SHP77 (cell line): ENCODE measurements at regions not wholly inside any gene's neighbourhood (a gene's known extent, or its start where the extent isn't known, plus 50 kb on each side); places are given as distances from the start of the nearest gene placed in this dataset.

Source experiments
- DNase-seq, 2 experiments: peaks; one replicate each; lab custom pipeline; 2025; lab: John Stamatoyannopoulos, UW

DNA sequence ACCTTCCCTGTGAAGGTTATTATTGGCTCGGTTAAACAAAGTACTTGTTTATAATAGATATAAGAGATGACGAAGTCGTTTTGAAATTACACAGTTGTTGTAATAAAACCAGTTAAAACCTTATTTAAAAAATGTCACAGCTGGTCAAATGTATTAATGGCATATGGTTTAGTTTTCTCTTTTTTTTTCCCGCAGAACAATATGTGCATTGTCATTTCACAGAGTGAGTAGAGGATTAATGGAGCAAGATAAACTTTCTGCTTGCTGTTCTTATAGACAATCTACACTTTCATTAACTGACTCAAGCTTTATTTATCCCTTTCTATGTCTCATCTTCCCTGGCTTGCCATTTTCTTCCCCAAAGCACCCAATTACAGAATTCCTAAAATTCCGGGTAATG lies 404.3 kb upstream of the NPVF start:
- DNase-seq, result no peak

DNA sequence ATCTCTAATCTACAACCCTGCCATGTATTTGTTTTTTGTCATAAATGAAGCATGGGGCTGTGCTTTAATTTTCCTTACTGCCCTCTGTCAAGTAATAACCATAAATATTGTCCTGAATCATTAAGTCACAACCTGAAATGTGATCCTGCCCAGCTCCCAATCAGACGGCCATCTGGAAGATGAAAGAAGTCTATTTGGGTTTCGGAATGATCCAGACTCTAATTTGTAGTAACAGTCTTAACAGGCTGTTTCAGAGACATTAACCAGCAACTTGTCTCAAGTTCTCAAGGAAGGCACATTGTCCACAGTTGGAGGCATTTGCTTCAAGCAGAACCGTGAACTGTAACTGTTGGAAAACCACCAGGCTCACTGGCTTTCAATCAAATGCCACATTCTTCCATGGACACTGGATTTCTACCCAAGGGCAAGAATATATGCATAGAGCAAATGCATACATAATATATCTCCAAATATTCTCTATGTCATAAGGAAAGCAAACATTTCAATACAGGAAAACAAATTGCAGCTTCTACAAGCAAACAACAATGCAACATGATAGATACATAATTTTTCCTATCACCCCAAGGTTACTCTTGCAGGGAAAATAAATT lies 405.2 kb upstream of the NPVF start:
- no peak for DNase-seq

DNA sequence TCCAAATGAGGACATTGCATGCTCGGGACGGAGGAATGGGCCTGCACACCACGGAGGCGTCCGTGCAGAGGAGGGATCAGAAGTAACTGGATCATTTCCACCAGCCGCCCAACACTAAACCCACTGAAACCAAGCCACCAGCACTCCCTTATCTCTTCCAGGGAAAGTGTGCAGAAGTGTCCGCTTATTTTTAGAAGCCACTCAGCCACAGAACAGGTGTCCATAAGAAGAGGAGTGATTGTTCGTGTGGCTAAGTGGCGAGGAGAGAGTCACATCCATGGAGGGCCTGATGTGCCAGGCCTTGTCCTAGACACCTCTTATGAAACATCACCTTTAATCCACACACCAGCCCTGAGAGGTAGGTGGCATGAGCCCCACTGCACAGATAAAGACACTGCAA lies 407.9 kb upstream of the NPVF start:
- DNase-seq, result no peak

DNA sequence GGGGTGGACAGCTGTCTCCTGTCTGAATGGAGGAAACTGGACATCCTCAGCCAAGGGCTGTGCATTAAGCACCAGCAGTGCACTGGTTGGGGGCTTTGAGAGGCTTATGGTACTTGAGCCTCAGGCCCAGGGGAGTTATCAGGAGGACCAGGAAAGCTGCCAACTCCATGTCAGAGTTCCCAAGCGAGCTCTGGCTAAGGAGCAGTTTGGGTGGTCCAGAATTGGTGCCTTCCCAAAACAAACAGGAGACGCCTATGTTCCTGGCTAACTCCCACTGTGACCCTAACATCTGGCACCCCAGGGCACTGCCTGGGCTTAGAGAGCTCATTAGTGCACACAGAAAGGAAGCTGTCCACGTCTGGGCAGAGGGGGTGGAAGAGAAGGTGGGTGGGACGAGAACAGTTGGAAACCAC lies 408.6 kb upstream of the NPVF start:
- DNase-seq, result no peak

DNA sequence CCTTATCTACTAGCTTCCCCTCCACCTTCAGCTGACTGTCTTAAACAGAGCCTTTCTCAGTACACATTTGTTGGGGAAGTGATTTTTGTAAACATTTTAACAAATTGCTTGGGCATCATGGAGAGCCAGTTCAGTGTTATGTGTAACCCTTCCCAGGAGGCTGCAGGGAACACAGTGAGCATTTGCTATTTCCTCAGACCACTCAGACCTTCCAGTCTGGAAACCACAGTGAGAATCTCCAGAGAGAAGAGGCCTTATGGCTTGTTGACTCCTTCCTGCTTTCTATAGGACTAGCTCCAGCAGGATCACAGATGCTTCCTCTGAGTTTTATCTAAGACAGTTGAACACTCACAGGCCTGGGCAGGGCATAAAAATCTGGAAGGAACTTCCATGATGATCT lies 409.8 kb upstream of the NPVF start:
- no peak for DNase-seq

- no peak for DNase-seq
Observed at GRCh38 chr7:25638590-25639244, 410.4 kb upstream of the NPVF start.

DNA sequence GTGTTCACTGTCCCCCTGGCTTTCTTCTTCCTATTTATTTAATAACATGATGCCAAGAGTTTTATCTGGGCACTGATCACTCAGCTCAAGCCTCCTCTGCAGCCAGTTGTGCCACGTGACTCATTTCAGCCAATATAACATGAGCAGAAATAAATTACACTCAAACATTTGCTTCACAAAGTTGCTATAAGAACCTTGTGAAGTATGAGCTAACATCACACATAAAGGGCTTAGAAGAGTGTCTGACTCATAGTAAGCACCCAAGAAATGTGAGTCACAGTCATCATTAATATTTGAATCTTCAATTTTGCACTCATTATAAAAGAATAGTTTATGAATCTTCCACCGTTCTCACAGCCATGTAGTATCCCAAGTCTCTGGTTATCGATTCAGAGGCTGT lies 414.6 kb upstream of the NPVF start:
- no peak for DNase-seq

GRCh38 chr7:25643286-25643685 lies 415.0 kb upstream of the NPVF start:
- DNase-seq, result no peak

- DNase-seq, result no peak
Observed at GRCh38 chr7:25643770-25644394, 415.6 kb upstream of the NPVF start.

DNA sequence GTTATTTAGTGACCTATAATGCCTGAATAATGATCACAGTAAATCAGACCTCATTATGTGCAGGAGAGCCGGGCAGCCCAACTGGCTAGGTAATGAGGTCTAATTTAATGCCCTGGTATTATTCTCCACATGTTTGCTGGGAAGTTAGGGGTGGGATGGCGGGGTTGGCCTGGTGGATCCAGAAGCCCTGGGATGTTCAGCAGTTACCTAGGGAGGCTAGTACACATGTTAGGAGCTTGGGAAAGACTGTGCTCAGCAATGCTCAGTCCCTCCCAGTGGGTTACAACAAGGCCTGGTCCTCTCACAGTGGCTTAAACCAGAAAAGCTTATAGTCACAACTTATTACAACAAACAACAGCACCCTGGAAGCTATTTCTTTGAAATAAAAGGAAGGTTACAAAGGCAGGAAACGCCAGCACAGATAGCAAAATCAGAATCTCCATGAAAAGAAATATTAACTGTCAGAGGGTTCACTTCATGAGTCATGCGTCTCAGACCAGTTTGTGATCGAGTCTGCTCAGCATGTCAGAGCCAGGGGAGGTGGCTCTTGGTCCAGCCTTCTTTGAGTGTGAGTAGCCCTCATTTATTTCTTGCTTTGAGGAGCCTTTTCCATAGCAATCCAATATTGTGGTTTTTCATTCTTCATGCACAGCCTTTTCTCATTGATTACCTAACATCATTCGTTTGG lies 418.6 kb upstream of the NPVF start:
- DNase-seq, result no peak

- no peak for DNase-seq
Observed at GRCh38 chr7:25647872-25648271, 419.6 kb upstream of the NPVF start.

DNA sequence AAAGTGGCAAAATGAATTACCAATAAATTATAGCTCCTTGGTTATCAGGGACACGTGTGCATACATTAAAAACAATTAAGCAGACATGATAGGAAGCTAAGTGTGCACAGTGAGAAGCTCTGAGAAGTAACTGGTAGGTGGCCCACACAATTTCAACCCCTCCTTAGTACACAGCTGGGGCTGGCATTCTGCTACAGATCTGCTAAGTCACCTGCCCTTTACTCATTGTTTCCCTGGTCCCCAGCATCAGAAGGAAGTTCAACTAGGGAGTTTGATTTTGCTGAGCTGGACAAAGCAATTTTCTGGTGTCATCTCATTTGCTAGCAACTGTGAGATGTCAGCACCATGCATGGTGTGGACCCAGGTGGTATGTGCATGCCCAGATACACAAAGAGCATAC lies 424.1 kb upstream of the NPVF start:
- DNase-seq, result no peak

DNA sequence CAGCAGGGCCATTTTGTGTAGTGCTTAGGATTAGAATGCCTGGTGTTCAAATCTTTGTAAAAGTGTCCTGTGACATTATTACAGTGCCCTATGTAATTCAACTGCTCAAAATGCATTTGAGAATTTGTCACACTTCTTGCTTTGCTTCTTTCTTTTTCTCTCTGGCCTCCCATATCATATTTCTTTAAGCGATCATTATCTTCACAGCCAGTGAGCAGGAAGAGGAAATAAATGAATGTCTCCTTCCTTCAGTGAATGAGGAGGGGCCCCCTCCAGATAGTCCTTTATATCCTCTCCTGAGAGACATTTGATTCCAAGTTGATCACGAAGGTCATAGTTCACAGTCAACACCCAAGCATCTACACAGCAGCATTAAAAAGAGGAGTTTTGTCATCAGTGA lies 425.1 kb upstream of the NPVF start:
- no peak for DNase-seq

- DNase-seq, result no peak
Observed at GRCh38 chr7:25656071-25656470, 427.8 kb upstream of the NPVF start.

DNA sequence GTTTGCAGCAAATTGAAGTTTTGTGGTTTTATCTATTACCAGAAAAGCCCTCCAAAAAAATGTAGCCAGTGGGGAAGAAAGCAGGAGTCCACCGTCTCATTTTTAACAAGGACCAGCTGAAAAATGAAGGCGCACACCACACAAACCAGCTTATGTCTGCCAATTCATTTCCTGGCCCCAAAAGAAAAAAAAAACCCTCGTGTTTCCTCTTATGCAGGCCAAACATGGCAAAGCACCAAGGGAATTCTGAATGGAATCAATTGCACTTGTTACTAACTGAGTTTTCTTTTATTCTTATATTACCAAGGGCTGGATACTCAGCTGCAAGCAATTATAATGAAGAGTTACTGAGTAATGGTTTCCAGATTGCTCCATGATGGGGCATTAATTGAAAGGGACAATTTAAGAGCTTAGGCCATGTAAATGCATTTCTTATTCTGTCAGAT lies 428.3 kb upstream of the NPVF start:
- DNase-seq, result no peak

- DNase-seq, result no peak
Observed at GRCh38 chr7:25658375-25658774, 430.1 kb upstream of the NPVF start.

- no peak for DNase-seq
Observed at GRCh38 chr7:25659841-25660240, 431.6 kb upstream of the NPVF start.

- no peak for DNase-seq
Observed at GRCh38 chr7:25662841-25663800, 434.8 kb upstream of the NPVF start.

DNA sequence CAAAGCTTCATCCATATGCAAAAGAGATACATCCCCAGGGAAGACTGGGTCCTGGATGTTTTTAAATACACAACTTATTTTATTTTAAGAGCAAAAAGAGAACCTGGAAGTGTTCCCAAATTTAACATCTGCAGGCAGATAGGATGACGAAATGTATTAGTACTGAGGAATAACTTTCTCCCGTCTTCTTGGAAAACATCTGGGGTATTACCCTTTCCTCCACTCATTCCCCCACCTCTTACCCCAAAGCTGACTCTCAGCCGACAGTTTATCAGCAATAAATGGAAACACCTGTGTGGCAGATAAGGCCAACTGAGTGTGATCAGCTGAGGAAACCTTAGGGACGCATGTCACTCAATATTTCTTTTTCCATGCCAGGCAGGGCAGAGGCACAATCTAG lies 435.6 kb upstream of the NPVF start:
- DNase-seq, result no peak

DNA sequence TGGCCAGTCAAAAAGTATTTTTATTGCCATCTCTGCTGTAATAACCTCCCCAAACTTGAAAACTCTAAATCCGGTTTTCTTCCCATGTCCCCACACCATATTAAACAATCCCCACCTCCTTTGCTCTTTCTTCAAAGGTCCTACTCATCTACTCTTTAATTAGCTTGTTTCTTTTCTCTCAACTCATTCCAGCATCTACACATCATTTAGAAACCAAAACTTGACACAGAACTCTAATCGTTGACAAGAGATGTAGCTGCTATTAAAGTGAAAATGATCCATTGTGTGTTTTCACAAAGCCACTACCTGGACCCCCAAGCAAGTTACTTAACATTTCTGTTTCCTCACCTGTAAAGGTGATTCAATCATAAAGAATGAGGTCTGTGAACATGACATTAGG lies 436.3 kb upstream of the NPVF start:
- no peak for DNase-seq

DNA sequence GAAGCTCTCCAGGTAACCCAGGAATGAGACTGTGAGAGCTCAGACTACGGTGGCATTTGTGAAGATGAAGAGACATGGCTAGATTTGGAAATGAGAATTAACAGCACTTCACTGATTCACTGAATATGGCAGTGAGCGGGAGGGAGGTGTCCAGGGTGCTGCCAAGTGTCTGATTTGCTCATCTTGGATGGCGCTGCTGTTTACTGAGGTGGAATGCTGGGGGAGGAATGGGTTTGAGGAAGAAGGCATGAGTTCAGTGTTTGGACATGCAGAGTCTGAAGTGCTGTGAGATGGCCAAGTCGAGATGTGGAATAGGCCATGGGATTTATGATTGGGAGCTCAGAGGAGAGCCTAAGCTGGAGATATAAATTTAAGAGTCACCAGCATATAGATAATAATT lies 437.1 kb upstream of the NPVF start:
- no peak for DNase-seq
